ENCODE measurements at regions not wholly inside any gene's neighbourhood (a gene's known extent, or its start where the extent isn't known, plus 50 kb on each side); places are given as distances from the start of the nearest gene placed in this dataset.

GRCh38 chr20:11646359-11646758 lies 271.3 kb upstream of the BTBD3 start:
- TF ChIP-seq, protein P1, sequence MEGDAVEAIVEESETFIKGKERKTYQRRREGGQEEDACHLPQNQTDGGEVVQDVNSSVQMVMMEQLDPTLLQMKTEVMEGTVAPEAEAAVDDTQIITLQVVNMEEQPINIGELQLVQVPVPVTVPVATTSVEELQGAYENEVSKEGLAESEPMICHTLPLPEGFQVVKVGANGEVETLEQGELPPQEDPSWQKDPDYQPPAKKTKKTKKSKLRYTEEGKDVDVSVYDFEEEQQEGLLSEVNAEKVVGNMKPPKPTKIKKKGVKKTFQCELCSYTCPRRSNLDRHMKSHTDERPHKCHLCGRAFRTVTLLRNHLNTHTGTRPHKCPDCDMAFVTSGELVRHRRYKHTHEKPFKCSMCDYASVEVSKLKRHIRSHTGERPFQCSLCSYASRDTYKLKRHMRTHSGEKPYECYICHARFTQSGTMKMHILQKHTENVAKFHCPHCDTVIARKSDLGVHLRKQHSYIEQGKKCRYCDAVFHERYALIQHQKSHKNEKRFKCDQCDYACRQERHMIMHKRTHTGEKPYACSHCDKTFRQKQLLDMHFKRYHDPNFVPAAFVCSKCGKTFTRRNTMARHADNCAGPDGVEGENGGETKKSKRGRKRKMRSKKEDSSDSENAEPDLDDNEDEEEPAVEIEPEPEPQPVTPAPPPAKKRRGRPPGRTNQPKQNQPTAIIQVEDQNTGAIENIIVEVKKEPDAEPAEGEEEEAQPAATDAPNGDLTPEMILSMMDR (IDR thresholded peaks at IDR 0.05) = no peak
- no peak for TF ChIP-seq POLR2AphosphoS5 (IDR thresholded peaks at IDR 0.05)

Data from sigmoid colon (tissue), 4 donors.